Esophagus (tissue), 2 donors: ENCODE measurements at regions not wholly inside any gene's neighbourhood (a gene's known extent, or its start where the extent isn't known, plus 50 kb on each side); places are given as distances from the start of the nearest gene placed in this dataset.

Experiments used
- H3K27ac ChIP-seq, 2 donors: one replicate each; pipeline ENCODE4 v1.5.1; 2013; ENCODE audit warnings: low read depth in 2 of 2, mild to moderate bottlenecking in 2 of 2, inconsistent platforms in 1 of 2, low read length in 1 of 2, moderate library complexity in 1 of 2
- H3K27me3 ChIP-seq, 2 donors: one replicate each; pipeline ENCODE4 v1.6.1; 2013; ENCODE audit warnings: low read length in 2 of 2, control low read depth in 1 of 2, mild to moderate bottlenecking in 1 of 2; ENCODE audit not compliant: insufficient read depth in 2 of 2, control insufficient read depth in 1 of 2
- H3K36me3 ChIP-seq, 2 donors: one replicate each; pipeline ENCODE4 v1.6.1; 2013; ENCODE audit warnings: low read length in 1 of 2; ENCODE audit not compliant: control insufficient read depth in 2 of 2, insufficient read depth in 2 of 2
- H3K4me1 ChIP-seq, 2 donors: one replicate each; pipeline ENCODE4 v1.6.1; 2013; ENCODE audit warnings: low read length in 1 of 2; ENCODE audit not compliant: control insufficient read depth in 2 of 2, insufficient read depth in 2 of 2
- H3K4me3 ChIP-seq, 2 donors: one replicate each; pipeline ENCODE4 v1.5.1; 2013; ENCODE audit warnings: low read length in 2 of 2, mild to moderate bottlenecking in 2 of 2, low read depth in 1 of 2, moderate library complexity in 1 of 2
- H3K9me3 ChIP-seq, 2 donors: one replicate each; pipeline ENCODE4 v1.6.1; 2013; ENCODE audit warnings: mild to moderate bottlenecking in 2 of 2, low read depth in 1 of 2, low read length in 1 of 2, moderate library complexity in 1 of 2; ENCODE audit not compliant: control insufficient read depth in 2 of 2, insufficient read depth in 1 of 2
- WGBS, 2 donors: extraction: QIAGEN DNeasy Blood & Tissue Kit; methylation state at CpG; one replicate each; pipeline ENCODE4 v1.1.7; 2013; 5-methylcytosine and 5-hydroxymethylcytosine counted together
- donor health status: healthy with polysubstance abuse.
- donor health status: Bipolar disorder and iron deficiency.

DNA sequence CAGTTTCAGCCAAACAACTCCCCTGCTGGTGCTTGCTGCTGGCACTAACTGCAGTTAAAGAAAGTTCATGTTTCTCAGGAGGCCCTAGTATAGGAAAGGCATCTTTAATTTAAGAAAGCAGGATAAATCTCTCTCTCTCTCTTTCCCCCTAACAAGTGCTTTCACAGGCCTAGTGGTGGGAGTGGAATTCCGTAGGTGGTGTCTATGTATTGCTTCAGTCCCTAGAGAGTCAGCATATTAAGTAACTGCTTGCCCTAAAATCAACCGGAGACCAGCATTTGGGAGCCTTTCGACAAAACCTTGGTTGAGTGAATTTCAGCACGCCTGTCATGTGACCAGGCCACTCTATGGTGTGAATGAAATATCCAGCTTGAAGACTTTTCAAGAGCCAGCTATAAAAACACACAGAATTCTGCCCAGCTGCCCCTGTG is 169.2 kb upstream of the TGFBR2 start:
- 76 to 81% methylated on average over 4 of the region's 4 CpGs for WGBS, 2 donors
- peak overlapping the region in 1 of 2 donors; percentile 7 for H3K27ac ChIP-seq

DNA sequence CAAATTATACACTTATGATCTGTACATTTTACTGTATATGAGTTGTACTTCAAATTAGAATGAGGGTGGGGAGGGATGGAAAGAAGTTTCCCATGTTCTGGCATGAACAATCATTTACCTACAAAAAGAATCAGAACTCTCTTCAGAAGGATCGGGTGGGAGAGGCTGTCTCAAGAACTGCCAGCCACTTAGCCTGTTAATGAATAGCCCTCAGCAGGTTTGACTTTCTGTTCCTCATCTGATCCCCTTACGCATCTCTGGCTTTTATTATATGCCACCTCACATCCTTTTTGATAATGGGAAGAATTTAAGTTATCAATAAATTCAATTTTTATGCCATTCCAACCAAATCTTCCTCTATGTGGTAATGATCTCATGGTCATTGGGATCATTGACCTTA is 168.3 kb upstream of the TGFBR2 start:
- H3K27me3 ChIP-seq, result no peaks in the 10 kb centered on the region
- no peak overlapping the region for H3K27ac ChIP-seq
- no peaks in the 10 kb centered on the region for H3K9me3 ChIP-seq
- H3K36me3 ChIP-seq, result no peaks in the 10 kb centered on the region
- 86 to 93% methylated on average over 2 of the region's 2 CpGs for WGBS, 2 donors
- no peaks in the 10 kb centered on the region for H3K4me1 ChIP-seq
- no peak overlapping the region for H3K4me3 ChIP-seq

More for the DNA sequence above, 169.2 kb upstream of the TGFBR2 start:
- no peaks in the 10 kb centered on the region for H3K27me3 ChIP-seq
- no peaks in the 10 kb centered on the region for H3K9me3 ChIP-seq
- H3K36me3 ChIP-seq, result no peaks in the 10 kb centered on the region
- H3K4me3 ChIP-seq, result no peak overlapping the region
- H3K4me1 ChIP-seq, result no peaks in the 10 kb centered on the region

DNA sequence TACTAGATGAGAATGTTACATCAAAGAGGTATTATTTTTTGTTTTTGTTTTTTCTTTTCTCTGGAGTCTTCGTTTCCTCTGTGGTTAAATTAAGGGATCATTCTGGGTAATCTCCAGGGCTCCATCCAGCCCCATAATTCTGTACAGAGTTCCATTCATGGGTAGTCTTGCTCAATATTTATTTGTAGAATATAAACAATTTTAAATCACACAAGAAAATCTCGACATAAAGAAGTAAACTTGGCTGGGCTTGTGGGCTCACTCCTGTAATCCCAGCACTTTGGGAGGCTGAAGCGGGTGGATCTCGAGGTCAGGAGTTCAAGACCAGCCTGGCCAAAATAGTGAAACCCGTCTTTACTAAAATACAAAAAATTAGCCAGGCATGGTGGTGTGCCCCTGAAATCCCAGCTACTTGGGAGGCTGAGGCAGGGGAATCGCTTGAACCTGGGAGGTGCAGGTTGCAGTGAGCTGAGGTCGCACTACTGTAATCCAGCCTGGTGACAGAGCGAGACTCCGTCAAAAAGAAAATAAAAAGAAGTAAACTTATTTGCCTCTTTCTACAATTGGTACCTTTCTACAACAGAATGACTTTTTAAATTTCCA is 166.8 kb upstream of the TGFBR2 start:
- Histone ChIP-seq H3K4me3 (no peak overlapping the region), H3K36me3 (no peaks in the 10 kb centered on the region), H3K9me3 (no peaks in the 10 kb centered on the region), H3K4me1 (no peaks in the 10 kb centered on the region), H3K27me3 (no peaks in the 10 kb centered on the region), H3K27ac (no peak overlapping the region)
- 79 to 86% methylated on average over 9 of the region's 9 CpGs for WGBS, 2 donors

DNA sequence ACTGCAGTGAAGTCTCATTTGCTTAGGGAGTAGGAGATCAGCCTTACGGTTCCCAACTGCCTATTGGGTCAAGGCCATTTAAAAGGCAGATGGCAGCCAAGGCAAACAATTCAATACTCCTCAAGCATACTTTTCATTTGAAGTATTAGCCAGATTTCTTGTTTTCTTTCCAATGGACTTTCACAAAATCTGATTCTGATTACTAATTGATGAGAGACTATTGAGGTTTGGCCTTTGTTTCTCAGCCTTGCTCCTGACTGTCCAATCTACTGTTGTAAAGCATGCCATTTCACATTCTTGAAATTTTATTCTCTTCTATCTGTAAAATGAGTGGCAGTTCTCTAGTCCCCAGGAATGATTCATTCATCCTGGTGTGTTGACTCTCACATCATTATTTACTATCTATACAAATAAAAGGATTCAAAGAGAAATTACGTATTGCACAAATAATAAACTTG is 166.2 kb upstream of the TGFBR2 start:
- H3K36me3 ChIP-seq, result no peaks in the 10 kb centered on the region
- H3K27me3 ChIP-seq, result no peaks in the 10 kb centered on the region
- no peaks in the 10 kb centered on the region for H3K4me1 ChIP-seq
- H3K9me3 ChIP-seq, result no peaks in the 10 kb centered on the region
- H3K4me3 ChIP-seq, result no peak overlapping the region
- 61 to 65% methylated on average over 2 of the region's 2 CpGs for WGBS, 2 donors
- H3K27ac ChIP-seq, result peak overlapping the region in 1 of 2 donors; percentile 22

DNA sequence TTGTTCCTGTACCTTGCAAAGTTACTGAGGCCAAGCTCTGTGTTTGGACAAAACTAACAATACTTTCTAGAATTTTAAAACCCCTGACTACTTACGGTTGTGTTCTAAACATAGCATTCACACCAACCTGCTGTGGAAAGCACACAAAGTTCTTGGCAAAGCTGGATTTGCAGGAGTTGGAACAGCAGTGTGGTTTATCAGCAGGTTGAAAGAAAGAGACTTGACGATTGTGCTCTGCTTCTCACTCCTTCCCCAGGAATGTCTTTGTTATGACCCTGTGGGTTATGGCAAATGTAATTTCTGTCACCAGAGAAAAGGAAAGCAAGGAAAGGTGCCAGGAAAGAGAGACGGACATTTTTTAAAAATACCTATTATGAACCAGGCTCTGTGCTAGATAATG is 165.5 kb upstream of the TGFBR2 start:
- Histone ChIP-seq H3K4me1 (no peaks in the 10 kb centered on the region), H3K9me3 (no peaks in the 10 kb centered on the region), H3K27ac (no peak overlapping the region), H3K36me3 (no peaks in the 10 kb centered on the region), H3K4me3 (no peak overlapping the region), H3K27me3 (no peaks in the 10 kb centered on the region)
- 57 to 59% methylated on average over 3 of the region's 3 CpGs for WGBS, 2 donors

DNA sequence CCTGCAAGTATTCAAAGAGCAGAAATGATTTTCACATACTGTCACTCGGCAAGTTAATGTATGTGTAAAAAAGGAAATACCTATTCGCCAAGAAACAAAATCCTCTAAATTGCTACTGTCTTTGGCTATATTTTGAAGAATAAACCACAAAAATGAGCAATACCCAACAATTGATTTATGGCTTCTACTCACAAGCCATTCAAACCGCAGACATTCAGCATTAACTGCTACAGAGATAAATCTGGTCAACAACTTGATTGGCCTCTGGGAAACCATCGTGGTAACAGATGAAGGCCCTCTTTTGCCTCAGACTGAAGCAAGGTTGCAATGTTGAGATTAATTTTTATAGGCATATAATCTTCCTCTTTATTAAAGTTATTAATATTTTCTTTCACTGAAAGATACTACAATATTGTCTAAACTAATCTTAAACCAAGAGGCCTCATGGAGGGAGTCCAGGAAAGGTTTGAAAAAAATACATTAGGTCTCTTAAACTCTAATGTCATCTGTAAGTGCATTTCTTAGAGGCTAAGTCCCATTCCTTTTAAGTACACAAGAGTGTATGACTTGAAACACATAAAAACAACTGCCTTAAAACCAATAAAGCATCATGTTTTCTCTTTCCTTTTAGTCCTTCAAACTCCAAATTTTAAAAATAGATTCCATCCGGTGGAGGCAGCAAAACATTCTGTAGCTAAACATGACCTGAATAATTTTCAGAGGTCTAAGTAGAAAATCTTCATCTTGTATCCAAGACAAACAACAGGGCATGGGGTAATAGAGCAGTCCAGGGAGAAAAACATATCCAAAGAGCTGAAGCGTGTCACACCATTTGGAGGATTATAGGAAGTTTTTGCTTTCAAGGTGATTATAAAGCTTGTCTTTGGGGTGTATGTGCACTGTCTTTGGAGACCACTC is 162.4 kb upstream of the TGFBR2 start:
- no peaks in the 10 kb centered on the region for H3K4me1 ChIP-seq

DNA sequence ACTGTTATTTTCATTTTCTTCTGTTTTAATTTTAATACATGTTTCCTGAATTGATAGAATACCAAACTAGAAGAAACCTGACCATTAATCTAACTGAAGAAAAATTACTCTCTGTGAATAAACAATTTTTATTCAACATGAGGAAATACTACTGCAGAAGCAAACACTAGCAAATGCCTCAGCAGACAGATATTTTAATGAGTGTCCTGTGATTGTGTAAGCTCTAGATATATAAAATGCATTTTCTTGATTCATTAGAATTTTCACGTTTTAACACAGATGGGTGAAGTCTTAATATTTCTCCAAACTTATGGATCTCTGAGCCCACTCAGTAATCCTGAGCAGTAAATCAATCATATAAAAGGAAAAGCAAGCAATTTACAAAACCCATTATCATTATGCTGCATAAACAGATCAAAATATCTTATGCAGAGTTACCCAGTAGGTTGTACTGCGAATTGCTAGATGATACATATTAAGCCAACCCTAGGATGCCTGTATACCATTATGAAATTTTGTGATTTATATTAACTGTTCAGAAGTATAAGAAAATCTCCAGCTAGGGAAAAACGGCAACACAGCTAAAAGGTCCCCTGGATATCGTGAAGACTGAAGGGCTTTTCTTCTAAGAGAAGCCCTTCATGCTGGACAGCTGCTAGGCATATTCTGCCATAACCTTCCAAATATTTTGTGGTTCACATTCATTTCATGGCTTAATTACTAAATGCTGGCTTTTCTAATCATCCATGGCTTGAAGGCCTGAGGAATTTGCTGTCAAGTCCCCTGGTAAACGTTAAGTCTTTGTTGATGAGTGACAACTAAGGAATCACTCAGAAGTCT is 157.7 kb upstream of the TGFBR2 start:
- 74 to 80% methylated on average over 5 of the region's 5 CpGs for WGBS, 2 donors
- H3K27me3 ChIP-seq, result no peaks in the 10 kb centered on the region
- H3K27ac ChIP-seq, result no peak overlapping the region
- no peaks in the 10 kb centered on the region for H3K4me1 ChIP-seq
- H3K9me3 ChIP-seq, result no peaks in the 10 kb centered on the region
- no peaks in the 10 kb centered on the region for H3K36me3 ChIP-seq
- H3K4me3 ChIP-seq, result no peak overlapping the region

More for the DNA sequence above, 162.4 kb upstream of the TGFBR2 start:
- H3K9me3 ChIP-seq, result no peaks in the 10 kb centered on the region
- WGBS, 2 donors, result 84 to 86% methylated on average over 6 of the region's 6 CpGs
- H3K36me3 ChIP-seq, result no peaks in the 10 kb centered on the region
- no peak overlapping the region for H3K4me3 ChIP-seq
- no peaks in the 10 kb centered on the region for H3K27me3 ChIP-seq
- no peak overlapping the region for H3K27ac ChIP-seq

DNA sequence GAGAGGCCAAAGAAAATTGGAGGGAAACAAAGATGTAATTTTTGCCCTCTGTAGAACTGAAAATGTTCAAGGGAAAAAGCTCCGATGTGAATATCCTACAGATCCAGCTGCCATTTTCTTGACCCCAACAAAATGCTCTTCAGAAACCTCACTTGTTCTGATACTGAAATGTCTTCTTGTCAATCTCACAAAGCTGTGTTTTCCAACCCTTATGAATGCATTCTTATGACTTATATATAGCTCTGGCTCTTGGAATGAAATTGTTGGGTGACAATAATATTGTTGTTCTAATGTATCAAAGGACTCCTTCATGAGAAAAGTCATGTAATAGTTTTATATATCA is 157.1 kb upstream of the TGFBR2 start:
- Histone ChIP-seq H3K27ac (no peak overlapping the region), H3K36me3 (no peaks in the 10 kb centered on the region), H3K9me3 (no peaks in the 10 kb centered on the region), H3K4me1 (no peaks in the 10 kb centered on the region), H3K4me3 (no peak overlapping the region), H3K27me3 (no peaks in the 10 kb centered on the region)
- 79 to 94% methylated on average over 1 of the region's 1 CpG for WGBS, 2 donors

DNA sequence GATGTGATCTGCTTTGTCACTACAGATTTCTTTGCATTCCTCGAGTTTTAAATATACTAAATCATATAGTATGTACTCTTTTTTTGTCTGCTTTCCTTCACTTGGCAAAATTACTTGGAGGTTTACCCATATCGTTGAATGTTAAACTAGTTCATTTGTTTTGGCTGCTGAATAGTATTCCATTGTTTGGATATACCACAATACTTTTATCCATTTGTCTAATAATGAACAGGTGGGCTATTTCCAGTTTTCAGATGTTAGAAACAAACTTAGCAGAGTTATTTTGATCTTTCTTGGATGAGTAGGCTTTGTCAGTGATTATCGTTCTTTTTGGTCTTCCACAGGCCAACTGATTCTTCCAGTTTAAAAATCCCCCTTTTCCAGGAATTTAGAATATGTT is 154.0 kb upstream of the TGFBR2 start:
- H3K9me3 ChIP-seq, result no peaks in the 10 kb centered on the region
- no peak overlapping the region for H3K4me3 ChIP-seq
- no peaks in the 10 kb centered on the region for H3K4me1 ChIP-seq
- H3K36me3 ChIP-seq, result no peaks in the 10 kb centered on the region
- H3K27ac ChIP-seq, result no peak overlapping the region
- H3K27me3 ChIP-seq, result no peaks in the 10 kb centered on the region
- 91% methylated on average over 3 of the region's 3 CpGs for WGBS, 2 donors
